ENCODE measurements at regions not wholly inside any gene's neighbourhood (a gene's known extent, or its start where the extent isn't known, plus 50 kb on each side); places are given as distances from the start of the nearest gene placed in this dataset.
"Not testable (repeated sequence)": the region's sequence is repeated elsewhere in the genome, so short reads cannot be mapped to it uniquely, and the experiment has no call there.

GRCh38 chrY:7527568-7527967, 616.0 kb upstream of the AMELY start:
- not testable (repeated sequence) for H3K9me3 ChIP-seq (ENCODE audit: control insufficient read depth in 2 of 2, insufficient read depth in 1 of 2, low read depth in 1 of 2, low read length in 1 of 2); H3K27ac ChIP-seq (ENCODE audit: low read depth in 1 of 3, low read length in 2 of 3); H3K36me3 ChIP-seq (ENCODE audit: control insufficient read depth in 3 of 3, insufficient read depth in 2 of 3, low read depth in 1 of 3, low read length in 3 of 3); H3K4me1 ChIP-seq (ENCODE audit: control insufficient read depth in 3 of 3, insufficient read depth in 2 of 3, low read depth in 1 of 3, low read length in 2 of 3); FAIRE-seq; H3K4me3 ChIP-seq (ENCODE audit: low read depth in 1 of 3, low read length in 3 of 3); DNase-seq; H3K27me3 ChIP-seq (ENCODE audit: control insufficient read depth in 3 of 3, insufficient read depth in 3 of 3, low read length in 3 of 3)
- 73 to 87% methylated on average over 4 of the region's 4 CpGs; no CpG with 5 or more reads in 1 of the 3 donors for WGBS, 3 donors

- no peaks in the 10 kb centered on the region for H3K36me3 ChIP-seq (ENCODE audit: control insufficient read depth in 3 of 3, insufficient read depth in 2 of 3, low read depth in 1 of 3, low read length in 3 of 3)
- DNase-seq (no peak), FAIRE-seq (no peak)
- no peaks in the 10 kb centered on the region for H3K4me1 ChIP-seq (ENCODE audit: control insufficient read depth in 3 of 3, insufficient read depth in 2 of 3, low read depth in 1 of 3, low read length in 2 of 3)
- H3K4me3 ChIP-seq (ENCODE audit: low read depth in 1 of 3, low read length in 3 of 3), result no peak overlapping the region
- no peak overlapping the region for H3K27ac ChIP-seq (ENCODE audit: low read depth in 1 of 3, low read length in 2 of 3)
- no peaks in the 10 kb centered on the region for H3K27me3 ChIP-seq (ENCODE audit: control insufficient read depth in 3 of 3, insufficient read depth in 3 of 3, low read length in 3 of 3)
- no peaks in the 10 kb centered on the region for H3K9me3 ChIP-seq (ENCODE audit: control insufficient read depth in 2 of 2, insufficient read depth in 1 of 2, low read depth in 1 of 2, low read length in 1 of 2)
- WGBS, 3 donors, result 100% methylated on average over 1 of the region's 1 CpG; no CpG with 5 or more reads in 1 of the 3 donors
Observed at GRCh38 chrY:7518387-7518786, 606.8 kb upstream of the AMELY start.

GRCh38 chrY:7516268-7516667, 604.7 kb upstream of the AMELY start:
- 6 to 53% methylated on average over 3 of the region's 3 CpGs; no CpG with 5 or more reads in 1 of the 3 donors for WGBS, 3 donors
- Histone ChIP-seq H3K36me3 (ENCODE audit: control insufficient read depth in 3 of 3, insufficient read depth in 2 of 3, low read depth in 1 of 3, low read length in 3 of 3) (no peaks in the 10 kb centered on the region), H3K9me3 (ENCODE audit: control insufficient read depth in 2 of 2, insufficient read depth in 1 of 2, low read depth in 1 of 2, low read length in 1 of 2) (no peaks in the 10 kb centered on the region), H3K4me3 (ENCODE audit: low read depth in 1 of 3, low read length in 3 of 3) (no peak overlapping the region), H3K27me3 (ENCODE audit: control insufficient read depth in 3 of 3, insufficient read depth in 3 of 3, low read length in 3 of 3) (no peaks in the 10 kb centered on the region), H3K27ac (ENCODE audit: low read depth in 1 of 3, low read length in 2 of 3) (no peak overlapping the region), H3K4me1 (ENCODE audit: control insufficient read depth in 3 of 3, insufficient read depth in 2 of 3, low read depth in 1 of 3, low read length in 2 of 3) (no peaks in the 10 kb centered on the region)
- DNase-seq, result no peak
- FAIRE-seq, result no peak

GRCh38 chrY:7515812-7516211, 604.3 kb upstream of the AMELY start:
- Histone ChIP-seq H3K27me3 (ENCODE audit: control insufficient read depth in 3 of 3, insufficient read depth in 3 of 3, low read length in 3 of 3) (no peaks in the 10 kb centered on the region), H3K4me3 (ENCODE audit: low read depth in 1 of 3, low read length in 3 of 3) (no peak overlapping the region), H3K4me1 (ENCODE audit: control insufficient read depth in 3 of 3, insufficient read depth in 2 of 3, low read depth in 1 of 3, low read length in 2 of 3) (no peaks in the 10 kb centered on the region), H3K27ac (ENCODE audit: low read depth in 1 of 3, low read length in 2 of 3) (no peak overlapping the region), H3K36me3 (ENCODE audit: control insufficient read depth in 3 of 3, insufficient read depth in 2 of 3, low read depth in 1 of 3, low read length in 3 of 3) (no peaks in the 10 kb centered on the region), H3K9me3 (ENCODE audit: control insufficient read depth in 2 of 2, insufficient read depth in 1 of 2, low read depth in 1 of 2, low read length in 1 of 2) (no peaks in the 10 kb centered on the region)
- FAIRE-seq, result no peak
- 43 to 59% methylated on average over 2 of the region's 2 CpGs; no CpG with 5 or more reads in 1 of the 3 donors for WGBS, 3 donors
- no peak for DNase-seq

GRCh38 chrY:7502896-7503295, 591.3 kb upstream of the AMELY start:
- Histone ChIP-seq H3K27ac (ENCODE audit: low read depth in 1 of 3, low read length in 2 of 3) (no peak overlapping the region), H3K27me3 (ENCODE audit: control insufficient read depth in 3 of 3, insufficient read depth in 3 of 3, low read length in 3 of 3) (no peaks in the 10 kb centered on the region), H3K4me1 (ENCODE audit: control insufficient read depth in 3 of 3, insufficient read depth in 2 of 3, low read depth in 1 of 3, low read length in 2 of 3) (no peaks in the 10 kb centered on the region), H3K9me3 (ENCODE audit: control insufficient read depth in 2 of 2, insufficient read depth in 1 of 2, low read depth in 1 of 2, low read length in 1 of 2) (no peaks in the 10 kb centered on the region), H3K4me3 (ENCODE audit: low read depth in 1 of 3, low read length in 3 of 3) (no peak overlapping the region), H3K36me3 (ENCODE audit: control insufficient read depth in 3 of 3, insufficient read depth in 2 of 3, low read depth in 1 of 3, low read length in 3 of 3) (no peaks in the 10 kb centered on the region)
- FAIRE-seq (no peak), DNase-seq (no peak)
- WGBS, 3 donors, result 84 to 87% methylated on average over 5 of the region's 5 CpGs; no CpG with 5 or more reads in 1 of the 3 donors

GRCh38 chrY:7501236-7501635, 589.7 kb upstream of the AMELY start:
- Histone ChIP-seq H3K4me3 (ENCODE audit: low read depth in 1 of 3, low read length in 3 of 3) (no peak overlapping the region), H3K27ac (ENCODE audit: low read depth in 1 of 3, low read length in 2 of 3) (no peak overlapping the region), H3K4me1 (ENCODE audit: control insufficient read depth in 3 of 3, insufficient read depth in 2 of 3, low read depth in 1 of 3, low read length in 2 of 3) (no peaks in the 10 kb centered on the region), H3K27me3 (ENCODE audit: control insufficient read depth in 3 of 3, insufficient read depth in 3 of 3, low read length in 3 of 3) (no peaks in the 10 kb centered on the region), H3K9me3 (ENCODE audit: control insufficient read depth in 2 of 2, insufficient read depth in 1 of 2, low read depth in 1 of 2, low read length in 1 of 2) (no peaks in the 10 kb centered on the region), H3K36me3 (ENCODE audit: control insufficient read depth in 3 of 3, insufficient read depth in 2 of 3, low read depth in 1 of 3, low read length in 3 of 3) (no peaks in the 10 kb centered on the region)
- no peak for DNase-seq
- 77 to 87% methylated on average over 2 of the region's 2 CpGs; no CpG with 5 or more reads in 1 of the 3 donors for WGBS, 3 donors
- FAIRE-seq, result no peak

- Histone ChIP-seq H3K36me3 (ENCODE audit: control insufficient read depth in 3 of 3, insufficient read depth in 2 of 3, low read depth in 1 of 3, low read length in 3 of 3) (no peaks in the 10 kb centered on the region), H3K9me3 (ENCODE audit: control insufficient read depth in 2 of 2, insufficient read depth in 1 of 2, low read depth in 1 of 2, low read length in 1 of 2) (no peaks in the 10 kb centered on the region), H3K4me3 (ENCODE audit: low read depth in 1 of 3, low read length in 3 of 3) (no peak overlapping the region), H3K27me3 (ENCODE audit: control insufficient read depth in 3 of 3, insufficient read depth in 3 of 3, low read length in 3 of 3) (no peaks in the 10 kb centered on the region), H3K4me1 (ENCODE audit: control insufficient read depth in 3 of 3, insufficient read depth in 2 of 3, low read depth in 1 of 3, low read length in 2 of 3) (no peaks in the 10 kb centered on the region), H3K27ac (ENCODE audit: low read depth in 1 of 3, low read length in 2 of 3) (no peak overlapping the region)
- FAIRE-seq, result no peak
- DNase-seq, result no peak
- 75 to 83% methylated on average over 1 of the region's 1 CpG; no CpG with 5 or more reads in 1 of the 3 donors for WGBS, 3 donors
Observed at GRCh38 chrY:7496001-7496400, 584.4 kb upstream of the AMELY start.

- not testable (repeated sequence) for H3K9me3 ChIP-seq (ENCODE audit: control insufficient read depth in 2 of 2, insufficient read depth in 1 of 2, low read depth in 1 of 2, low read length in 1 of 2); H3K27ac ChIP-seq (ENCODE audit: low read depth in 1 of 3, low read length in 2 of 3); H3K27me3 ChIP-seq (ENCODE audit: control insufficient read depth in 3 of 3, insufficient read depth in 3 of 3, low read length in 3 of 3); H3K36me3 ChIP-seq (ENCODE audit: control insufficient read depth in 3 of 3, insufficient read depth in 2 of 3, low read depth in 1 of 3, low read length in 3 of 3); H3K4me3 ChIP-seq (ENCODE audit: low read depth in 1 of 3, low read length in 3 of 3); DNase-seq; H3K4me1 ChIP-seq (ENCODE audit: control insufficient read depth in 3 of 3, insufficient read depth in 2 of 3, low read depth in 1 of 3, low read length in 2 of 3); FAIRE-seq
- WGBS, 3 donors, result 55 to 58% methylated on average over 7 to 8 of the region's 8 CpGs; no CpG with 5 or more reads in 1 of the 3 donors
Observed at GRCh38 chrY:7484455-7485285, 573.1 kb upstream of the AMELY start.

- Histone ChIP-seq H3K9me3 (ENCODE audit: control insufficient read depth in 2 of 2, insufficient read depth in 1 of 2, low read depth in 1 of 2, low read length in 1 of 2) (no peaks in the 10 kb centered on the region), H3K27ac (ENCODE audit: low read depth in 1 of 3, low read length in 2 of 3) (no peak overlapping the region), H3K27me3 (ENCODE audit: control insufficient read depth in 3 of 3, insufficient read depth in 3 of 3, low read length in 3 of 3) (no peaks in the 10 kb centered on the region), H3K4me3 (ENCODE audit: low read depth in 1 of 3, low read length in 3 of 3) (no peak overlapping the region), H3K4me1 (ENCODE audit: control insufficient read depth in 3 of 3, insufficient read depth in 2 of 3, low read depth in 1 of 3, low read length in 2 of 3) (no peaks in the 10 kb centered on the region), H3K36me3 (ENCODE audit: control insufficient read depth in 3 of 3, insufficient read depth in 2 of 3, low read depth in 1 of 3, low read length in 3 of 3) (no peaks in the 10 kb centered on the region)
- WGBS, 3 donors, result 73 to 89% methylated on average over 9 to 10 of the region's 10 CpGs; no CpG with 5 or more reads in 1 of the 3 donors
- FAIRE-seq (no peak), DNase-seq (no peak)
Observed at GRCh38 chrY:7471976-7472375, 560.4 kb upstream of the AMELY start.
